ENCODE measurements at regions not wholly inside any gene's neighbourhood (a gene's known extent, or its start where the extent isn't known, plus 50 kb on each side); places are given as distances from the start of the nearest gene placed in this dataset.

GRCh38 chr2:65595630-65596029 lies 163.2 kb upstream of the SPRED2 start:
- TF ChIP-seq, protein P1, sequence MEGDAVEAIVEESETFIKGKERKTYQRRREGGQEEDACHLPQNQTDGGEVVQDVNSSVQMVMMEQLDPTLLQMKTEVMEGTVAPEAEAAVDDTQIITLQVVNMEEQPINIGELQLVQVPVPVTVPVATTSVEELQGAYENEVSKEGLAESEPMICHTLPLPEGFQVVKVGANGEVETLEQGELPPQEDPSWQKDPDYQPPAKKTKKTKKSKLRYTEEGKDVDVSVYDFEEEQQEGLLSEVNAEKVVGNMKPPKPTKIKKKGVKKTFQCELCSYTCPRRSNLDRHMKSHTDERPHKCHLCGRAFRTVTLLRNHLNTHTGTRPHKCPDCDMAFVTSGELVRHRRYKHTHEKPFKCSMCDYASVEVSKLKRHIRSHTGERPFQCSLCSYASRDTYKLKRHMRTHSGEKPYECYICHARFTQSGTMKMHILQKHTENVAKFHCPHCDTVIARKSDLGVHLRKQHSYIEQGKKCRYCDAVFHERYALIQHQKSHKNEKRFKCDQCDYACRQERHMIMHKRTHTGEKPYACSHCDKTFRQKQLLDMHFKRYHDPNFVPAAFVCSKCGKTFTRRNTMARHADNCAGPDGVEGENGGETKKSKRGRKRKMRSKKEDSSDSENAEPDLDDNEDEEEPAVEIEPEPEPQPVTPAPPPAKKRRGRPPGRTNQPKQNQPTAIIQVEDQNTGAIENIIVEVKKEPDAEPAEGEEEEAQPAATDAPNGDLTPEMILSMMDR (IDR thresholded peaks at IDR 0.05; ENCODE audit: low read length): no peak
- TF ChIP-seq EZH2 (optimal IDR thresholded peaks at IDR 0.05; ENCODE audit: low read depth, low read length) (no peak), EZH2phosphoT487 (IDR thresholded peaks at IDR 0.05; ENCODE audit: low read length) (no peak)
